ENCODE measurements at regions not wholly inside any gene's neighbourhood (a gene's known extent, or its start where the extent isn't known, plus 50 kb on each side); places are given as distances from the start of the nearest gene placed in this dataset.

GRCh38 chr9:110143485-110143884 is 64.5 kb downstream of the C9orf152 start:
- peaks cover 43% of the 10 kb centered on the region for H3K4me1 ChIP-seq
- peaks cover 1% of the 10 kb centered on the region for H3K36me3 ChIP-seq
- 27% methylated on average over 1 of the region's 1 CpG for WGBS
- TF ChIP-seq EP300 (IDR thresholded peaks at IDR 0.05) (no peak), POLR2AphosphoS5 (IDR thresholded peaks at IDR 0.05) (no peak), POLR2A (IDR thresholded peaks at IDR 0.05) (no peak), CTCF (IDR thresholded peaks at IDR 0.05) (no peak)
- H3K4me3 ChIP-seq, result no peak overlapping the region
- H3K9me3 ChIP-seq, result no peaks in the 10 kb centered on the region
- DNase-seq (ENCODE audit: low spot score in 2 of 2), result no peak
- H3K27me3 ChIP-seq, result no peaks in the 10 kb centered on the region
- no peak overlapping the region for H3K27ac ChIP-seq

DNA sequence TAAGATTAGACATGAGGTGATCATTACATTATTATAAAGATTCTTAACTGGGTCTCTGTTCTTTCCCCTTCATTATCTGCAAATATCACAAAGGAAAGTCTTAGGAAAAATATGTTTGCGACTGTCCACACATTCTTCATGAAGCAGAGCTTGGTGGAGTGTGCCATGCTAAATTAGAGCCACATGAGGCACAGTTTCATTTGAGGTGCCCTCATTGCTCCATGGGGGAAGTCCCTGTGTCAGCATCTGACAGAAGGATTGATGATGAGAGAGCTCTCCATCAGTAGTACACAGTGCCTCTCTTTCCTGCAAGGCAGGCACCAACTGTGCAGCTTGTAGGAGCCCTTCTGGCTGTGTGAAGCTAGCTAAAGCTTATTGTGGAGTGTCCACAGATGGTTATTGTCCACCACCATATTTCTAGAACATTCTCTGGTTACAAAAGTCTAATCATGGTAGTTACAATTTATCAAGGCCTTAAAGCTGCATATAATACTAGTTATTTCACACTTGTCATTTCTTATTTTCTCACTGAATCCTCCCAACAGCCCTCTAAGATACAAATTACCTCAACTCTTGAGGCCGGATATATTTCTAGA is 63.9 kb downstream of the C9orf152 start:
- no peaks in the 10 kb centered on the region for H3K36me3 ChIP-seq
- no peak overlapping the region for H3K27ac ChIP-seq
- WGBS, result 83% methylated on average over 2 of the region's 2 CpGs
- TF ChIP-seq CTCF (IDR thresholded peaks at IDR 0.05) (no peak), EP300 (IDR thresholded peaks at IDR 0.05) (no peak), POLR2AphosphoS5 (IDR thresholded peaks at IDR 0.05) (no peak), POLR2A (IDR thresholded peaks at IDR 0.05) (no peak)
- DNase-seq (ENCODE audit: low spot score in 2 of 2), result no peak
- H3K9me3 ChIP-seq, result no peaks in the 10 kb centered on the region
- H3K4me1 ChIP-seq, result peaks cover 48% of the 10 kb centered on the region
- no peaks in the 10 kb centered on the region for H3K27me3 ChIP-seq
- no peak overlapping the region for H3K4me3 ChIP-seq

GRCh38 chr9:110146373-110146772 is 61.6 kb downstream of the C9orf152 start:
- TF ChIP-seq EP300 (IDR thresholded peaks at IDR 0.05) (no peak), CTCF (IDR thresholded peaks at IDR 0.05) (no peak), POLR2AphosphoS5 (IDR thresholded peaks at IDR 0.05) (no peak), POLR2A (IDR thresholded peaks at IDR 0.05) (no peak)

GRCh38 chr9:110148384-110148783 is 59.6 kb downstream of the C9orf152 start:
- no peak for DNase-seq (ENCODE audit: low spot score in 2 of 2)

More at GRCh38 chr9:110146373-110146772, 61.6 kb downstream of the C9orf152 start:
- H3K4me3 ChIP-seq, result no peak overlapping the region
- no peak overlapping the region for H3K27ac ChIP-seq
- DNase-seq (ENCODE audit: low spot score in 2 of 2), result no peak
- no peaks in the 10 kb centered on the region for H3K27me3 ChIP-seq
- WGBS, result 70% methylated on average over 1 of the region's 1 CpG
- peaks cover 45% of the 10 kb centered on the region for H3K4me1 ChIP-seq
- no peaks in the 10 kb centered on the region for H3K9me3 ChIP-seq
- no peaks in the 10 kb centered on the region for H3K36me3 ChIP-seq

GRCh38 chr9:110148891-110149290 is 59.1 kb downstream of the C9orf152 start:
- no peak for TF ChIP-seq POLR2AphosphoS5 (IDR thresholded peaks at IDR 0.05)
- no peak for TF ChIP-seq CTCF (IDR thresholded peaks at IDR 0.05)
- no peak for TF ChIP-seq EP300 (IDR thresholded peaks at IDR 0.05)
- TF ChIP-seq POLR2A (IDR thresholded peaks at IDR 0.05), result no peak
- Histone ChIP-seq H3K27ac (peak overlapping the region; percentile 31), H3K9me3 (no peaks in the 10 kb centered on the region), H3K27me3 (no peaks in the 10 kb centered on the region), H3K36me3 (no peaks in the 10 kb centered on the region), H3K4me3 (no peak overlapping the region), H3K4me1 (peaks cover 29% of the 10 kb centered on the region)
- WGBS, result 42% methylated on average over 4 of the region's 4 CpGs
- no peak for DNase-seq (ENCODE audit: low spot score in 2 of 2)

More at GRCh38 chr9:110148384-110148783, 59.6 kb downstream of the C9orf152 start:
- 50% methylated on average over 7 of the region's 7 CpGs for WGBS
- peaks cover 34% of the 10 kb centered on the region for H3K4me1 ChIP-seq
- H3K27me3 ChIP-seq, result no peaks in the 10 kb centered on the region
- TF ChIP-seq CTCF (IDR thresholded peaks at IDR 0.05) (no peak), POLR2A (IDR thresholded peaks at IDR 0.05) (no peak), EP300 (IDR thresholded peaks at IDR 0.05) (no peak), POLR2AphosphoS5 (IDR thresholded peaks at IDR 0.05) (no peak)
- H3K27ac ChIP-seq, result peak overlapping the region; percentile 20
- H3K9me3 ChIP-seq, result no peaks in the 10 kb centered on the region
- no peaks in the 10 kb centered on the region for H3K36me3 ChIP-seq
- H3K4me3 ChIP-seq, result no peak overlapping the region
